ENCODE measurements at regions not wholly inside any gene's neighbourhood (a gene's known extent, or its start where the extent isn't known, plus 50 kb on each side); places are given as distances from the start of the nearest gene placed in this dataset.

GRCh38 chr1:195851016-195851601, 757.1 kb downstream of the KCNT2 start:
- in situ Hi-C loops (cut with MboI) (no loop called here), intact Hi-C loops (cut with micrococcal nuclease; ENCODE audit: unreplicated experiment) (no loop called here)
- ChIA-PET CTCF (no interaction called here), RAD21 (ENCODE audit: unreplicated experiment) (no interaction called here), SMC1A (ENCODE audit: uncharacterized antibody, unreplicated experiment) (no interaction called here), POLR2A (no interaction called here)
- DNase-seq (ENCODE audit: low read depth, low spot score) (no peak), FAIRE-seq (no peak), ATAC-seq (no peak)
- Histone ChIP-seq H3K27me3 (replicated peaks in 1 of 2; ENCODE audit: control insufficient read depth in 2 of 2, insufficient read depth in 2 of 2, low read length in 1 of 2) (no peaks in the 10 kb centered on the region), H3K9me3 (replicated peaks; ENCODE audit: control insufficient read depth, insufficient read depth, low read length) (no peaks in the 10 kb centered on the region), H4K20me1 (ENCODE audit: control insufficient read depth, insufficient read depth) (no peaks in the 10 kb centered on the region), H3K4me3 (no peak overlapping the region), H3K4me1 (ENCODE audit: control insufficient read depth, insufficient read depth, low read length) (no peaks in the 10 kb centered on the region), H3K27ac (ENCODE audit: control insufficient read depth, insufficient read depth) (no peak overlapping the region), H3K4me2 (ENCODE audit: control insufficient read depth, insufficient read depth) (no peak overlapping the region), H3K79me2 (ENCODE audit: control insufficient read depth, insufficient read depth, low read length) (no peaks in the 10 kb centered on the region), H2AFZ (ENCODE audit: control insufficient read depth, low read depth, low read length) (no peak overlapping the region), H3K36me3 (ENCODE audit: control insufficient read depth in 2 of 2, insufficient read depth in 2 of 2, low read length in 1 of 2) (no peaks in the 10 kb centered on the region), H3K9ac (ENCODE audit: control insufficient read depth, insufficient read depth, low read length) (no peak overlapping the region)
- TF ChIP-seq SMAD1 (IDR thresholded peaks at IDR 0.05; ENCODE audit: low read depth, partially characterized antibody) (no peak), BACH1 (IDR thresholded peaks at IDR 0.05; ENCODE audit: borderline replicate concordance) (no peak), SP1 (IDR thresholded peaks at IDR 0.05; ENCODE audit: low read depth, low read length) (no peak), SMARCA5 (IDR thresholded peaks at IDR 0.05) (no peak), SPI1 (IDR thresholded peaks at IDR 0.05; ENCODE audit: borderline replicate concordance, insufficient read depth, low read depth, low read length) (no peak), ZBTB33 (IDR thresholded peaks at IDR 0.05) (no peak), STAT3 (IDR thresholded peaks at IDR 0.05; ENCODE audit: low read depth, low read length) (no peak), TAF1 (IDR thresholded peaks at IDR 0.05; ENCODE audit: borderline replicate concordance, low read depth, low read length) (no peak), SUZ12 (IDR thresholded peaks at IDR 0.05; ENCODE audit: unreplicated experiment) (no peak), ZNF384 (IDR thresholded peaks at IDR 0.05; ENCODE audit: borderline replicate concordance, low read depth, low read length) (no peak), ZNF274 (IDR thresholded peaks at IDR 0.05; ENCODE audit: insufficient read depth, insufficient read length) (no peak), LARP7 (IDR thresholded peaks at IDR 0.05) (no peak), RELB (IDR thresholded peaks at IDR 0.05; ENCODE audit: low read depth) (no peak), HDAC6 (IDR thresholded peaks at IDR 0.05; ENCODE audit: unreplicated experiment) (no peak), NBN (IDR thresholded peaks at IDR 0.05) (no peak), JUND (IDR thresholded peaks at IDR 0.05; ENCODE audit: low read depth, low read length) (no peak), E2F8 (IDR thresholded peaks at IDR 0.05; ENCODE audit: low read depth, partially characterized antibody) (no peak), BHLHE40 (IDR thresholded peaks at IDR 0.05; ENCODE audit: borderline replicate concordance in 1 of 2, low read depth in 2 of 2, low read length in 1 of 2) (no peak), SREBF1 (IDR thresholded peaks at IDR 0.05; ENCODE audit: low read length) (no peak), CHD4 (IDR thresholded peaks at IDR 0.05) (no peak)
- WGBS (ENCODE audit: insufficient coverage, insufficient replicate concordance, low lambda C conversion rate, missing lambda C conversion rate), result 0% methylated on average over 5 of the region's 5 CpGs
- no TSS peak for BruUV-seq (replicated peaks)
